MV-4-11 (cell line): ENCODE measurements at regions not wholly inside any gene's neighbourhood (a gene's known extent, or its start where the extent isn't known, plus 50 kb on each side); places are given as distances from the start of the nearest gene placed in this dataset.

Source experiments
- DNase-seq: peaks from one replicate; lab custom pipeline; 2025; lab: John Stamatoyannopoulos, UW

DNA sequence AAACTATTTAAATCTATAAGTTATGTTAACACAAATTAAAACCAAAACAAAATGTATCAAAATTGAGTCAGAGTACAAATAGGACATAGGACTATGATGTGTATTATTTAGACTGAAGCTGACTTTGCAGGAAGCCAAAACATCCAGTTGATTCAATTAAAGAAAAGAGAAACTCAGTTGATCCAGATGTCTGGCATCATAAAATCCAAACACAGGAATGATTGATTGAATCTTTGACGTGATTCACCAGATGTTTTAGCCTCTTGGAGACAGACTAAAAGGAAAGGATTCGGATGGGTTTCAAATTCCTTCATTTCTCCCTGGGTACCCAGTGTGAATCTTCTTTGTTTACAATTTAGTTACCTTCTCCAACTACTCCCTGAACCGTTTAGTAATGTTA lies 272.9 kb downstream of the IRS1 start:
- no peak for DNase-seq

DNA sequence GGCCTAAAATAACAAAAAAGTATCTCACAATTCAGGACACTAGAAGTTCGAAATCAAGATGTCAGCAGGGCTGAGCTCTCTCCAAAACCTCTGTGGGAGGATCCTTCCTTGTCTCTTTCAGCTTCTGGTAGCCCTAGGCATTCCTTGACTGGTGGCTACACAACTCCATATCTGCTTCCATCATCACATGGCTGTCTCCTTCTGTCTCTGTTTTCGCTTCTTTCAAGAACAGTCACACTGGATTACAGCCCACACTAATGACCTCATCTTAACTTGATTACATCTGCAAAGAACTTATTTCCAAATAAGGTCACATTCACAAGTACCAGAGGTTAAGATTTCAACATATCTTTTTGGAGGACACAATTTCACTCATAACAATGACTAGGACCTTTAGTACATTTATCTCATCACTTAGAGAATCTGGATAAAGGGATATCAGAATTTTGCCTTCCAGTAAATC lies 275.2 kb downstream of the IRS1 start:
- no peak for DNase-seq

DNA sequence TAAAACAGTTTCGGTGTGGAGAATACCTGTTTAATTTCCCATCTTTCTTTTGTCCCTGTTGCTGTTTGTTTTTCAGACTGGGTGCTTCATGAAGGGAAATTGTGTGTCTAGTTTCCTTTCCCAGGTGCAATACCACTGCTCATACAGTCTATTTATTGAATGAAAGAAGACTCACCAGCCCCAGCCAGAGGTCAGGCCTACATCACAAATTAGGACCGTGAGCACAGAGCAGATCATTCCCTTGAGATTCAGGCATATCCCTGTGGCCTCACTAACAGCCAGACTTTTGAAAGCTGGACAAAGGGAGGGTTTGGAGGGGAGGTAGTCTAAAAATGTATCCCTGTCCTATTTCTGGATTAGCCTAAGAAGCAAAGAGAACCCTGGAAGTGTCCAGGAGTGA lies 278.9 kb downstream of the IRS1 start:
- no peak for DNase-seq

DNA sequence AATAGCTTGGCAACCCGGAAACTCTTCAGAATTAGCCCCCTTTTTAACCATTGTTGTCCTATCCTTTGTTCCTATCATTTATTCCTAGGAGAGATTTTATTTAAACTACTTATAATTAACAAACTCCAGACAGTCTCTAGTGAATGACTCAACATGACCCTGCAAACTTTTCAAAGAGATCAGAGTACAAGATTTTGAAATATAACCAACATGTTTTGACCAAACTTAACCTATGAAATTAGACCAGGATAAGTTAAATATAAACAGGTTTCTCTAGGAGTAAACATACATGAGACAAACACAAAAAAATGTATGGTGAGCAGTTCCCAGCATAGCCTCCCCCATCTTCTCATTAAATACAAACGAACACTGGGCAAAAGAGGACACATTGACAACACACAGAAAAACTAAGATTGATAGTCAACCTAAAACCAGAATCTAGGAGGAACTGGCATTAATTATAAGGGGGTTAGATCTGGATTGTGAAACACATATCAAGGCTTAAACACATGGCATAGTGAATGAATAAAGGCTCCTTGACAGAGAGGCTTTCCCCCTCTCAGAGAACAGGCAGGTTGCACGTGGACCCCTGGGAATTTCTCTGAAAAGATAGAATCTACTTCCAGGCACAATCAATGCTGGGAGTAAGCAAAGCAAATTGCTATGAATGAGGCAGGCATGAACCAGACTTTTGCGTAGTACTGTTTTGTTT lies 284.1 kb downstream of the IRS1 start:
- no peak for DNase-seq

DNA sequence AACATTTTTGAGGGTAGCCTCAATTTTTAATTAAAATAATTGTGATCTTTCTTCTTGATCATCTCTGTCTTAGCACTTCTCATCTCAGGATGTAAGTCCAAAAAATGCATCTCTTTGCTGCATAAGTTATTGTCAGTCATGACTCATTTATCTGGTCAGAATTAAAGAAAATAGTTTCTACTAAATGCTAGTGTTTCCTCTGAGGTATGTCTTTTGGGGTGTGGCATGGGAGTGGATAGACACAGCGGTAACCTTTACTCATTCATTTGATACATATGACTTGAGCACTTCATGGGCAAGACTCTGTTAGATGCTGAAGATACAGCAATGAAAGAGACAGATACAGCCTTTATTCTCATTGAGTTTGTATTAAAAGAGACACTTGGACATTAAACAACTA lies 284.7 kb downstream of the IRS1 start:
- no peak for DNase-seq

DNA sequence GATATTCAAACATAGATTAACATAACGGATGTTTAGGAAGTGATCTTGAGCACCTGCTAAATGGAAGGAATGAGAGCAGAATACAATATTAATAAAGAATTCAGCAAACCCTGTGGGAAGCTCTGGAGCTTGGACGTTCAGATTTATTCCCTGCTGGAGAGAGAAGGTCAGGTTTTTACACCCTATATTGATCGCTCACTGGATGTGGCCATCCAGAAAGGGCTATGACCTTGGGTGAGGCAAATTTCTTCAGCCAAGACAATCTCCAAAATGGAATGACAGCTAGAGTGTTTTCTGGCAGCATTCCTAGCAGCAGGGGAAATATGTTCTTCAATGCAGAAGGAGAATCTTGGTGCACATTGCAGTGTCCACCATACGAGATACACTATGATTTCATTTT lies 288.3 kb downstream of the IRS1 start:
- no peak for DNase-seq

DNA sequence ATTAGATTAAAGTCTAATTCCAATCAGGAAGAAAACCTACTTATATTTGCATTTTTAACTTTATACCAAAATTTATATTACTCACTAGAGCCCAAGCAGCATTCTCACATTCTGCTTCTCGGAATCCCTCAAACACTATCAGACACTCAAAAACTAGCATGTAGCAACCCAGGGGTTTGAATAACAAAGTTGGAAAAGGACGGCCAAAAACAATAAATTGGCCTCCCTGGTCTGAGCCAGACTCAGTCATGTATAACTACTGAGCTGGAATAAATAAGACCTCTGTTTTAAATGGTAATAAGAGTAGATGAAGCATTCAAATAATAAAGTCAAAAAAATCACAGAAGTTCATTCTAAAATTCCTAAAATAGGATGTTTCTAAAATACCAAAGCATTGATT lies 290.9 kb downstream of the IRS1 start:
- DNase-seq, result no peak

DNA sequence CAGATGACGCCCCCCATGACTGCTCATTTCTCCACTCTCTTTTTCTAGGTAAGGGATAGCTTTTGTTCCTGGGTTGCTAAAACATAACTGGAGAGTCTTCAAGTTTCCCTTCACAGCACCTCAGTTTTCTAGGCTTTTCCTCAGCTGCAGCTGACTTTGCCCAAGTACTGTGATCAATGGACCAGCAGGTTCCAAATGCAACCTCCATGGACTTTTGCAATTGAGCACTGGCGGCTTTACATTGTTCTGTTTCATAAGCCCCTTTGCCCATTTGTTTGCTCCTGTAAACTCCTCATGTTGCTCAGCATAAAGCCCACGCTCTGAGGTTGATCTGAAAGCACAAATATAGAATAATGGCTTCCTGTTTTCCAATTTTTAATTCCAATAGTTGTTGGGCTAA lies 291.6 kb downstream of the IRS1 start:
- DNase-seq, result no peak

DNA sequence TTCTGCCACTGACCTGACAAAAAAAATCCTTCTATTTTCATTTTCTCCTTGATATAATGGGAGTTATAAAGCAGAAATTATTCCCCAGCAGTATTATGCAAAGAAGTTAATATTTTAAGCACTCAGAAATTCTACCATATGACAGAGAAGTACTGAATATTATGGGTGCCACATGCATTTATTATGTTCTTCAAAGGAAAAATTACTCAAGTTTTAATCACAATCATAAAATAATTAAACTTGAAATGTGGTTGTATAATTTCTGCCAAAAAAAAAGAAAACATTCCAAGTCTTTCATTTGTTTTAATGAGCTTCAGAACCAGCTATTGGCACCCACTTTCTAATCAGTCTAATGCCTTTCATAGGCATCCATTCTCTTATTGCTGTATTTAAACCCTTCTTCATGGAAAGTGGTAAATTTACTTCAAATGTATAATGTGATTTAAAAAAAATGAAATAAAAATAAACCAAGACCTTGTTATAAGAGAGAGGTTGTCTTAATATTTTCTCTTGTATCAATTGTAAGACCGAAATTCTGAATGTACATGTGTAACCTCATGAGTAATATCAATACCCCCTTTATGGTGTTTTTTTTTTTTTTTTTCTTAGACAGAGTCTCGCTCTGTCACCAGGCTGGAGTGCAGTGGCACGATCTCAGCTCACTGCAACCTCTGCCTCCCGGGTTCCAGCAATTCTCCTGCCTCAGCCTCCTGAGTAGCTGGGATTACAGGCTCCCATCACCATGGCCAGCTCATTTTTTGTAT lies 302.3 kb downstream of the IRS1 start:
- DNase-seq, result no peak

DNA sequence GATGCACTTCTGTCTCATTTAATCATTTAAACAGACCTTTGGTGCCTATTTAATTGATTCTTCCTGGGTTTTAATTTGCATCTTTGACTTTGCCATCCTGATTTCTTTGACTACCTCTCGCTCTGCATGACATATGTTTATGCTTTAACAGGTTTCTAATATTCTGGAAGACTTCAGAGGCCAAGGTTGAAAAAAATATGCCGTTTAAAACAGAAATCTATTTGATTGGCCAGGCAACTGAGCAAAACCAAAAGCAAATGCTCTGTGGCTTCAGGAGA lies 303.4 kb downstream of the IRS1 start:
- DNase-seq, result no peak

DNA sequence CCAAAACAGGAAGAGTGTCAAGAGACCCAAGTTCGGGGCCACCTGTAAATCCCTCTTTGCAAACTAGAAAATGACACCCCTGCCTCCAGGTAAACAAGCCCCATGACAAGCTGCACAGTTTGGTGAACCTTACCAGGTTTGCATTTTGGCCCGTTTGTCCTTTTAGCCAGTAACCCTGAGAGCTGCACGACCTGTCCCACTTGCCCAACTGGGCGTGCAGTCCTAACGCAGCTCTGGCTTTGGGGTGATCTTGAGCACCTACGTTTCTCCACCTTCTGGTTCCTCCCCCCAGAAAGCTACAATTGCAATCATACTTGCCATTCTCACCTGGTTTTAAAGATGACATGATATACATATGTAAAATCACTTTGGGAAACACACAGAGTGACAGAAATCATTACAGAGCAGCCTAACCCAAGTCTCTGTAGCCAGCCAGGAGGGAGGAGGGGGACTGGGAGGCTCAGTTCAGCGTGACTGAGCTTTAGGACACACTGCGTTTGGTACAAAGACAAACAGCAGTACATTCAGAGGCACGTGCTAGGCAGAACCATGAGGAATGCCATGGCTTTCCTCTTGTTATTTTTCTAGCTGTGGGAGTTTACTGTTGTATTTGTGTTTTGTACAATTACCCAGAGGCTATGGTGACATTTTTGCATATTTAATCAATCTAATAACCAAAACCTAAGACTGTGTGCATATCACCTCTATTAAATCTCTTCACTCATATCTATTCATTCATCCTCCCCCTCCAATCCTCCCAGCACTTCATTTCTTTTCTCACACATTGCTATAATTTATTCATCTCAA lies 304.0 kb downstream of the IRS1 start:
- no peak for DNase-seq

DNA sequence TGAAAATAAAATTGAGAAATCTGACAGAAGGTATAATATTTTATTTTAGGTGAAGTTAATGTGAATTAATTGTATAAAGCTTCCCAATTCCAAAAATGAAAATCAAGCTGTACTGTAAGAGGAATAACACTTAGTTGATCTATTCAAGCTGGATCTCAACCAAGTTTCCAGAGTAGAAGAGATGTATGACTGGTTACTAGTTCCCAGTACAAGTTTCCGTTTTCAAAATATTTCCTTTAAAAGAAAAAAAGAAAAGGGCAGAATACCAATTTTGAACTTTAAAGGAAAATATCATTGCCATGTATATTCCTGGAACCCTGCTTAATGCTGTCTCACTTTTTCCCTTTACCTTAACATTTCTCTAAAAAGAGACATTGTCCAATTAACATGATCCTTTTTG lies 308.5 kb downstream of the IRS1 start:
- DNase-seq, result no peak

DNA sequence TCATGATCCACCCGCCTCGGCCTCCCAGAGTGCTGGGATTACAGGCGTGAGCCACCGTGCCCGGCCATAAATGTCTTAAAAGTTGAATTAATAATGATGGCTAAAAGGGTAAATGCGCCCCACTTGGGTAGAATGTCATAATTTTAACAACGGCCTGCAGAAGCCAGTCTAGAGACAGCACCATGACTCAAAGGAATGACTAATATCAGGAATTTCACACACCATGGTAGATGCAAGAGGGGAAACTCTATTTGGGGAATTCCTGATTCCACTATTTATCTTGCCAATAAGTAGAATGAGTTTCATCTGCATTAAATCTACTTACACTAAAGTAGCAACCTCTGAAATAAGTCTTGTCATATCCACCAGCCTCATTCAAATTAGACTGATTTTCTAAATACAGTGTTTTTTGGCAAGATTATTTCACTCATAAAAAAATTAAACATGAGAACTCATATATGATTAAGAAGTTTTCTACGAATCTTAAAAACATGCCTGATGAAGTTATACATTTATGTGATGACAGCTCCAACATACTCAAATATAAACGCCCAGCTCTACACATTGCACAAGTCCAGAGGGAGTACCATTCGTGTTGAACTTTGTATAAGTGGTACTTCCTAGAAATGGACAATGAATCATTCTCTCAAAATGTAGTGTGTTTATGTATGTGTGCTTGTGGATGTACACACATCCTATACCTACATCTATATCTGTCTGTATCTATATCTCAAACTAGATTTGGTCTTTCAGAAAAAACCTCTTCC lies 309.7 kb downstream of the IRS1 start:
- DNase-seq, result no peak

DNA sequence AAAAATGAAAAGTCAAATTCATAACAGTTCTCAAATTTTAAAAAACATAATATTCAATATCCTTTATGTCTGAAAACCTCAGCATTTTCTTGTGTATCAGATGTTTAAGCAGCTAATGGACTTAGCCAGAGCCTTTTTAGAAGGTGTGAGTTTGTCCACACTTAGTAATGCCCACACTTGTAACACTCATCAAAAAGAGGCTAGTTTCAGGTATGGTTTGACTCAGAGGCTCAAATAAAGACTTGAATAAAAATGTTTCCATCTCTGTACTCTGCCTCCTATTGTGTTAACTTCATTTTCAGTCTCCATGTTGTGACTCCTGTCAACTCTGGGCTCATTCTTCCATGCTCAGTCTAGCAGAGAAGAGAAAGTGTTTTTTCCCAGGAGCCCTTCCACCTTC lies 311.6 kb downstream of the IRS1 start:
- DNase-seq, result no peak

DNA sequence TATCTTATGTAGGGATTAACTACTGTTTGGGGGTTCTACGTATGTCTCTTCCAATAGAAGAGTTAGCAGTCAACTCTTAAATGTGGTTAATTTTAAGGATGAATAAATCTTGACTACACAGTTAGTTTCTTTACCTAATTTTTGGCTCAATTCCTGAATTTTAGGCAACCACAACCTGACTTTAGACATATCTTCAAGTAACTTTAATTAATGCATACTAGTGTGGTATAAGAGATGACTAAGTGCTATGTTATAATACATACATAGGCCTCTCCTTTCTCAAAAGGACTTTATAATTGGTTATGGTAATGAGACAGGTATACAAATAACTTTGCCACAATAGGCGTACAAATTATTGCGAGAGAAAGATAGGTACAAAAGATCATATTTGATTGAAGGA lies 312.0 kb downstream of the IRS1 start:
- no peak for DNase-seq

DNA sequence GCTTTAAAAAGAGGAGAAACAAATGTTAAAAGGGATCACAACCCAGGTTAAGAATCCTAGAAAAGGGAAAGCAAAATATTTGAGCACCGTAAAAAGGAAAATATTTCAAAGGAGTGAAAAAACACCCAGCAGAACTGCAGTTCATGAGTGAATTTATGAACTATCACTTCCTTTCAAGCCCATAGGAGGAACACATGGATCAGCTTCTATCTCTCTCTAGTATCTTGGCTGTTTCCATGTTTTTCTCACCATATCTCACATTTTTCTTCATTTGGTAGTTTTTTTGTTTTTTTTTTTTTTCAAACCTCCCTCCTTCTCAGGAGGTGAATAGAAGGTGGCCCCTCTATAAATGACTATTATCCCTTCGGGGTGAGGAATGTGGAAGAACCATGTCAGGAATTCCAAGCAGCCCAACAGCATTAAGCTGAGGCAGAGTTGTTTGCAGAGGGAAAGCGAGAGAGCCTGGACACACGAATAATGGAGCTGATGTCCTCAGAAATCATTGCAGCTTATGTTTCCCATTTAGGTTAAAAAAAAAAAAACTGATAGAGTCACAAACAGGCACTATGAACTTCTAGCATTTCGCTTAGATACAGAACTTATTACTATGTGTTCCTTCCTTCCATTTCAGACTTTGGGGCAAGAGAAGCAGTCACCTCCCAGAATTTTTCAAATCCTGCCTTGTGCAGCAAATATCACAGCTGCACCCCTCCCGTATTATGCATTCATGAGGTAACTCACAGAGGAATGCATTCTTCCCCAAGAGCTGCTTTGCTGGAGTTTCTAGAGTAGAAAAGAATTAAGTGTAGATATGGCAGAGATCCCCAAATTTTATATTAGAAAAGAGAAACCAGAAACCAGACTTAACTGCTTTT lies 315.6 kb downstream of the IRS1 start:
- no peak for DNase-seq

DNA sequence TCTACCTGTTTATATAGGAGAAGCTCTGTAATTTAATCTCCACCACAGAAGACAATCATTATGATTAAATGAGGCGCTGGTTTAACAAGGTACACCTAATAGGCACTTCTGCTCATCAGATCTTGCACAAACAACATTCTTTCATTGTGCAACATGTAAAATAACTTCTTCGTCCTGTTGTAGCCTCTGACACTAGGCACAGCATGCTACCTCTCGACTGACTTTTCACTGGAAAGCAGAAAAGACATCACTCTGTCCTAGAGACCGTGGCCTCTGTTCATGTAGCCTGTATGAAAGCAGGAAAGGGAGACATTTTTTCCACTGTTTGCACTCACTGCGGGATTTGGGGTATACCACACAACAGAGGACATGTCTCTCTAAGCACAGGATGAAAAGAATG lies 316.5 kb downstream of the IRS1 start:
- DNase-seq, result no peak

DNA sequence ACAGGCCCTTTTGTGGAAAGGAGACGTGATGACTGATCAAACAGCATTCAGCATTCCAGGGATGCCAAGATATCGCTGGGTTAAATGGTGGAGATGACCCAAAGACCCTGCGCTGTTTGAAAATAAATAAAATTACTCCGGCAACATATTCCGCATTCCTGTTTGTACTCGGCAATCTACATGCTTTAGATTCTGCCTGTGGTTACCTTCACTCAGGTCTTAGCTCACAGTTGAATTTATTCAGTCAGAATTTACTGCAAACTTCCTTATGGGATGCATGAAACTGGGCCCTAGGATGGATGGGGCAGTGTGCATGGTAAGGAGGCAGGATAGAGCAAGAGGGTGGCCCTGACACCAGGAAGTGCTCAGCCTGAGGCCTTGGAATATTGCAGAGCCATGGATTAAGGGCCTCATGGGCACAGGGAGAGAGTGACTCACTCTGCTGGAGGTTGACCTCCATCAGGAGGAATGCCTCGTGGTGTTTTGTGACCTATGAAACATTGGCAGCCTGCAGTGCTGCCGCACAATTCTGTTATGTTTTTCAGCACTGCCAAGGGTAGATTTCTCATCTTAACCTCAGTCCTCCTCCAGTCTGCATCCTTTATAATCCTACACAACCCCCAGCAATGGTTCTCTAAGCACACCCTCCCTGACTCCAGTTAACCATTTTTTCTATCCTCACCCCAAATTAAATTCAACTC lies 321.4 kb downstream of the IRS1 start:
- no peak for DNase-seq

DNA sequence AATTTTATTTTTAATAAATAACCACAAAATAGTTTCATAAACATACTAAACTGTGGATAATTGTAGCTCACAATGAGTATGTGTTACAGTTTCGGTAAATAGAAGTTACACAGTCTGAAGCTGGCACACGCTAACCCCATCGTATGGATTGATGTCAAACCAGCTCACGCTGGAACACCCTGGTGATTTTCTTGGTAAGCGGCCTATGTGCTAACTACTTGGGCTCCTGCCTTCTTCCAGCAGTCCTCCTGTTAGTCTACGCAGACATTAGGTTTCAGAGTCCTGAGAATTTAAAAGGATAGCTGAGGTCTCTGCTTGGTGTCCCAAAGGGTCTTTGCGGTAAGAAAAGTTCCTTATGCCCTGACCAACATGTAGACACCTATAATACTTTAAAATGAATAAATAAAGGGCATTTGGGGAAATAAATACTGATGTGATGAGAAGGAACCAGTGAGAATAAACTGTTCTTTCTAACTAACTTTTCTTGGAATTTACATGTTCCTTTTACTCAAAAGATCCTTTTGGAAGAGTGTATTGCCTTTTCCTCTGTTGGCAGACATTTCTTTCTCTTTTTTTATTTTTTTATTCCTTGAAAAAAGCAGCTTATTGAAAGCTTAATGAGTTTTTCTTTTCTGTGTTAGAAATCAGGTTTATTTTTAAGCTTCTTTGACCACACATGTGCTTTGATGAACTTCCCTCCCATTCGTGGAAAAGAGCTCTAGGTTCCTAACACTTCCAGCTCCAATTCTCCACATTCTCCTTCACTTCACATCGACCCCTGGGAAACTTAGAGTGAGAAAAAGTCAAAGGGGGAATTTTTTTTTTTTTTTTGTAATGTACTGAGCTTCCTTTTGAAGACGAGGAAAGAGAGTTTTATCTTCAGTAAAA lies 322.2 kb downstream of the IRS1 start:
- no peak for DNase-seq

DNA sequence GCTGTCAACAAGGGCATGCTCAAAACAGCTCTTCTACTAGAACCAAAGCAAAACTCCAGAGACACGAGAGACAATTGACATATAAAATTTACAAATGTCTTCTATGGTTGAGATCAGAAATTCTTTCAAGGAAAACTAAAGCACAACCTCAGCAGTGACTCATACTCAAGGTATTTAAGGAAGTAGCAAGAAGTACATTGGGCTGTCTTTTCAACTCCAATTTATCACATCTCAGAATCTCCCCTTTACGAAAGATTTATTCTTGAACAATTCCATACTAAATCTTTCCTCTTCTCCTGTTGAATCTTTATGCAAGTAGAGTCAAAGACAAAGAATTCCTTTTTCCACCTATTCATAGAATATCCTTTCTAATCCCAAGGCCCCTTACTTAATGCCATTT lies 324.0 kb downstream of the IRS1 start:
- no peak for DNase-seq
